CD4-positive, alpha-beta T cell treated with Interferon alpha-2 for 1 hour (primary cell): ENCODE measurements at regions not wholly inside any gene's neighbourhood (a gene's known extent, or its start where the extent isn't known, plus 50 kb on each side); places are given as distances from the start of the nearest gene placed in this dataset.
"Not testable (repeated sequence)": the region's sequence is repeated elsewhere in the genome, so short reads cannot be mapped to it uniquely, and the experiment has no call there.

Source experiments
- DNase-seq, 2 donors: peaks; one replicate each; pipeline ENCODE4 v3.0.0-alpha.2; 2020 to 2022

GRCh38 chr12:59079002-59079401, 158.7 kb upstream of the LRIG3 start:
- no peak for DNase-seq

GRCh38 chr12:59077575-59078426, 157.5 kb upstream of the LRIG3 start:
- DNase-seq, result no peak

DNA sequence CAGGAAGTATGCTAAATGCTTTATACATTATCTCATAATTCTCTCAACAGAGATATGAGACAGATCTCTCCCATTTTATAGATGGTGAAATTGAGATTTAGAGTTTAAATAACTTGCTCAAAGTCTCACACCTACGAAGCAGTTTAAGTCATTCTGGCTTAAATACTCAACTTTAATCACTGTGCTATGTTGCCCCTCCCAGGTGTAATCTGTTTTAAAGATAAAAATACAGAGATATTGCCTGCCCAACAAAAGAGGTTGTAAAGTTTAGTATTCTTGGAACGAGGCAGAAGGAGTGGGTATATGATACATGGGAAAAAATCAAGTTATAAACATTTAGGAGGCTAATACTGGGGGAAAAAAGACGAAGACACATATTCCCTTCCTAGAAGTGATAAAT, 156.8 kb upstream of the LRIG3 start:
- no peak for DNase-seq

- DNase-seq, result no peak
Observed at GRCh38 chr12:59076622-59077021, 156.3 kb upstream of the LRIG3 start.

GRCh38 chr12:59075968-59076490, 155.7 kb upstream of the LRIG3 start:
- DNase-seq, result no peak

GRCh38 chr12:59075141-59075540, 154.8 kb upstream of the LRIG3 start:
- DNase-seq, result no peak

DNA sequence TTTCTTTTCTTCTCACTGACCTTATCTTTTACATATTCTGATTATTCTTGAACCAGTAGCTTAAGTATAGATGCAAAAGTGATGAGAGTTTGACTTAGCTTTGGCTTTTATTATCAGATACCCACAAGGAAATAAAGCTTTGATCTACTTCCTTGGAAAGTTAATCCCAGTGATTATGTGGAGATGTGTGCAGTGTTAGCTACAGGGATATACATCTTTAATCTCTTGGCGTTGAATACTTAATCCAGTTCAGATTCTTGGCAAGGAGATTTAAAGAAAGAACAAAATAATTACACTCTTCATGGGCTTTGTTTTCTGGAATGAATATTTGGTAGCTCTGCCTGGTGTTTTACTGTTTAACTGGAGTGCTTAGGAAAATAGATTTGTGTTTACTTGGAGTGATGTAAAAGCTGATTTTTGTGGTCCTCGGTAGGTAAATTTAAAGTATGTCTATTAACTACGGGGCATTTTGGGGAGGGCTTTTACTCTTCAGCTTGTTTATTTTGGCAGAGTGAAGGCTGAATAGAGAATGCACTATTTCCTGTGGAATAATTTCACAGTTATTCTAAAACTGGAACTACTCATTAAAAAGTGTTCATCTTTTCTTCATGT, 150.1 kb upstream of the LRIG3 start:
- DNase-seq, result no peak

DNA sequence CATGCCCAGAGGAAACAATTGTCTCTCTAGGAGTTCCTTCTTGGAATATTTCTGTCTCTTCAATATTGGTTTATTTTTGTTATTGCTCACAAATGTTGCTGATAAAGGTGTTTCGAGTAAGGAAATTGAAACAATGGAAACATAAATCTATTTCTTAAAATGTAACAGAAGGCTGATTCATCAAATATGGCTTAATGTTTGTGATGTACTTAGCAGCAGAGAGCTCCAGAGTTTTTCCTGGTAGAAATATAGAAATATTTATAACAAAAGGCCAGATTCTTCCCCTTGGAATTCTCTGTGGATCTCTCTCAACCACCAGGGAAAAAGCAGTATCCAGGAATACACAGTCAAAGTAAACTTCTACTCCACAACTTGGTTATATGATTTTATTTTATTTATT, 149.2 kb upstream of the LRIG3 start:
- DNase-seq, result no peak

DNA sequence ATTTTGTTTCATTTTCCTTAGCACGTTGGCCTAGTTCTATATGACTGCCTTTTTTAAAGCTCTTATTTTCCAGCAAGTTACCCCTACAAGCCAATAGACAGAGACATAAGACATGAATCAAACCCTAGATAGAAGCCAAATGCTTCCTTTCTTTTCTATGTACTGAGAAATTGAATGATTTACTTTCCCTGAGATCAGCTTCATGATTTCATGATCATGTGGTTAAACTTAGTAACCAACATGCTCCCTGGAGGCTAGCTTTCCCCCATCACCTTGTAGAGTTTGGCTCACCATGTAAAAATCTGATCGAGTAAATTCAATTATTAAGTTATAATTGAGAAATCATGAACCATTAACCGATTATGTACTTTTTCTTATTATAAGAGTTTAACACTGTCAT, 148.1 kb upstream of the LRIG3 start:
- no peak for DNase-seq

DNA sequence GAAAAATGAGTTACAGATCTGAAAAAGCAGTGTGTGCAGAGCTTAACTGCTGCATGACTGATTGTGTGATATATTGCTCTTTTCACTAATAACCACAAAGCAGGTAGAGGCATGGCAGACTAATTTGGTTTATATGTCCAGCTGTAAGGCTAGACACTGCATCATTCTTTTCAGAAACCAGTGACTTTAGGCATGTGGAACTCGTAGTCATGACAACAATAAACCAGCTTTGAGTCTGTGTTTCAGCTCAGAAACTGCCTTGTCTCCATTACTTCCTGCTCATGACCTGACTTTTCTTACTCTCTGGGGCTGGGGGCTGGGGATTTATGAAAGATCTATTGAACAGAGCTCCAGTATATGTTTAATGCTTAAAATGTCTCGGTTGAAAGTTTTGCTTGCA, 146.8 kb upstream of the LRIG3 start:
- no peak for DNase-seq

- no peak for DNase-seq
Observed at GRCh38 chr12:59066445-59066844, 146.1 kb upstream of the LRIG3 start.

DNA sequence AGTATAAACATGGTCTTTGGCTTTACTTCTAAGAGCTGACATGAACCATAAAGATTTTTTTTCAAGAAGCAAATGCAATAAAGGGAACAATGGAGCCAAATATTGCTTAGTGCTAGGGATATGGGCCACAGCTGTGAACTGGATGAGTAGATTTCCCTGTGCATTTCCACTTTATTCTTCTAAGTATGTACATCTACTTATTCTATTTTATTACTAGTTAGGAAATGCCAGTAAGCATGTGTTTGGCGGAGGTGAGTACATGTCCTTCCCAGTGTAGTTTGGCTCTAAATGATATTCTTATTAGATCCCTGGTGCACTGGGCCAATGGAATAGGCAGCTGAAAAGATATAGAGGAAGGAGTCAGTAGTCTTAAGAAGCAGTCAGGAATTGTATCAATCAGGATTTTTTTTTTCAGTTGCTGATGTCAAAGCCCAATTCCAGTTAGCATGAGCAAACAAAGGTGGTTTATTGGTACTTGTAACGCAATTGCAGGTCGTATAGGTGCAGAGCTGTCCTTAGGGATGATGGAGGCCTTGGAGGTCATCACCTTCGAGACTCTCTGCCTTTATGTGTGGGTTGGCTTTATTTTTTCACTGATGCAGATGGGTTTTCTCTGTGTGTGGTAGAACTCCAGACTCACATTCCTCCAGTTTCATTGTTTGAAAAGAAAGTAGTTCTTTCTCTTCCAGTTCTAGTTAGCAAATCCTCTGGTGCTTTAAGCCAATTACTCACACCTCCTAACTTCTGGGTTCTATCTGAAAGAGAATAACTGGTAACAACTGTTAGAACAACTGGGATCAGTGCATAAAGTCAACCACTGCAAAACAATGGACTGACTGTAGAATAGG, 139.0 kb upstream of the LRIG3 start:
- no peak for DNase-seq

DNA sequence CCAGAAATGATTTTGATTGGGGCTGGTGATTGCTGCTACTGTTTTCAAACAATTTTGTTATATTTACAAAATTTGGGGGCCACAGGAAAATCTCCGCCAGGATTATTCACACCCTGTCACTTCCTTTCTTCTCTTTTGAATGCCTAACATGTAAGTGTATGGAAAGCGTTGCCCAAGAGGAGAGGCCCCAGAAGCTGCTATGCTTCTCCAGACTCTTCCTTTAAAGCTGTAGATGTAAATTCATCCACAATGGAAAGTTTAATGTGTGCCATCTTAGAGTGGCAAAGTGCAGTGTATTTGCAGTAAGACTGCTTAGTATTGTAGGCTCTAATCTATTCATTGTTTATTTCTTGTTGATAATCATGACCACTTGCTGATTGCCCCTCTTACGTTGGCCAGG, 136.7 kb upstream of the LRIG3 start:
- DNase-seq, result no peak

- DNase-seq, result no peak
Observed at GRCh38 chr12:59055204-59055860, 135.0 kb upstream of the LRIG3 start.

- not testable (repeated sequence) for DNase-seq
Observed at GRCh38 chr12:59053266-59053899, 133.1 kb upstream of the LRIG3 start.

- no peak for DNase-seq
Observed at GRCh38 chr12:59046763-59047534, 126.6 kb upstream of the LRIG3 start.

DNA sequence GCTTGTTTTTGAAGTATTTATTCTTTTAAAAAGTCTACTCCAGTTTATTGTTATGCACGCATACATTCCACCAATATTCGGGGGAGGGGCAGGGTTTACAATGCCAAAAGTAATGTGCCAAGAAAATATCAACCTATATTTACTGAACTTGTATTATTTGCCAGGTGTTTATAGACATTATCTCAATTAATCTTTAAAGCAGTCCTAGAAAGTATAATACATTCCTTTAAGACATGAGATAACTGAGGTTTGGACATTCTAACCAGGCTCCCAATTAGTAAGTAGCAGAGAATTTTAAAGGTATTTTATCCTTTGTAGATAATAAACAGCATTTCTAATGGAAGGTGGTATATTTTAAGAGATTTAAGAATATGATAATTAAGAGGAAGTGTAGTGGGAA, 124.5 kb upstream of the LRIG3 start:
- DNase-seq, result no peak

DNA sequence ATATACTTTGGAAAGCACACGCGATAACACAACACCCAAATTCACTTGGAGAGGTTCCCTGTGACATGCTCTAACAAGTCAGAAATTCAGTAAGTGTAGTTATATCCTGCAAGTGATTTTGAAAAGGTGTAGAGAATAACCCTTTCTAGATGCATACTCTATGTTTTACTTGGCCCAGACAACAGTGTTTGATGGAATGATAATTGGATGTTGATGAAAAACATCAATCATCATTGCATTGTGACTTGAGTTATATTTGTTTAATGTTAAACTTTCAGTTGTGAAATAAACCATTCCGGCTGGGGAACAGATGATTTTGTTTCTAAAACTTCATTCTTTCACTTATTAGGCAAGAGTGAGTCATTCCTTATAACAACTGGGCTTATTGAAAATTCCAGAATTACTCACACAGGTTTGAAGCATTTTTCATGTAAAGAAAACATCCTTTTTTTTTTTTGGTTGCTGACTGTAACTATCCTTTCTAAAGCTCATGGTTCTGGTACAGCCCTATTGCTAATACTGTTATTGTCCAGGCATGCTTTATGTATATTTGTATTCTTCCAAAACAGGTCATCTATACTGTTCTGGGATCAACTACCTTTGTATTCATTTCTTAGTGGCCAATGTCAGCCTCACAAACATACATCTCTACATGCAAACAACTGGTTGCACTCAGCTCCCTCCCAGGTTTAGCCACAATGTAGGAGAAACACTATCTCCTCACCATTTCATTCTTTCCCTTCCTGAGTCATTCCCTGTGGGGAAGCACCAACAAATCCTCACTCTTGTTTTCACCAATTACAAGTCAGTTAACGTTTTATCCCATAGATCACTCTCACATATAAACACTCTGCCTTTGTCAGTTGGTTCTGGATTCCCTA, 121.2 kb upstream of the LRIG3 start:
- DNase-seq, result no peak

GRCh38 chr12:59040656-59041055, 120.4 kb upstream of the LRIG3 start:
- DNase-seq, result no peak

- no peak for DNase-seq
Observed at GRCh38 chr12:59040043-59040442, 119.7 kb upstream of the LRIG3 start.

- DNase-seq, result no peak
Observed at GRCh38 chr12:59039005-59039404, 118.7 kb upstream of the LRIG3 start.
